Astrocyte (in vitro differentiated cells and primary cell): ENCODE measurements at regions not wholly inside any gene's neighbourhood (a gene's known extent, or its start where the extent isn't known, plus 50 kb on each side); places are given as distances from the start of the nearest gene placed in this dataset.

ENCODE experiments used
- DNase-seq: peaks from one replicate; pipeline ENCODE4 v3.0.0-alpha.2; 2010; ENCODE audit warnings: low read depth
- FAIRE-seq: peaks from 2 replicates; lab custom pipeline; 2011; peaks lifted over from hg19 to GRCh38; lab: Jason Lieb, UNC
- H2AFZ ChIP-seq: 2 replicates; pipeline ENCODE4 v1.6.0; 2012; ENCODE audit warnings: low read depth, low read length, inconsistent platforms
- H3K27ac ChIP-seq: 2 replicates; pipeline ENCODE4 v1.5.1; 2011; ENCODE audit warnings: low read depth, low read length, inconsistent platforms
- H3K27me3 ChIP-seq: 2 replicates; pipeline ENCODE4 v1.6.0; 2011; ENCODE audit warnings: low read length, inconsistent platforms; ENCODE audit not compliant: insufficient read depth
- H3K36me3 ChIP-seq: 2 replicates; pipeline ENCODE4 v1.5.1; 2011; ENCODE audit warnings: low read length, inconsistent platforms; ENCODE audit not compliant: insufficient read depth
- H3K4me1 ChIP-seq: 2 replicates; pipeline ENCODE4 v1.5.1; 2011; ENCODE audit warnings: low read length, inconsistent platforms; ENCODE audit not compliant: insufficient read depth
- H3K4me2 ChIP-seq: 2 replicates; pipeline ENCODE4 v1.6.0; 2012; ENCODE audit warnings: low read length, inconsistent platforms
- H3K4me3 ChIP-seq: 2 replicates; pipeline ENCODE4 v1.5.1; 2011; ENCODE audit warnings: low read depth, mild to moderate bottlenecking, low read length, inconsistent platforms; ENCODE audit not compliant: insufficient read depth
- H3K79me2 ChIP-seq: 2 replicates; pipeline ENCODE4 v1.6.0; 2012; ENCODE audit warnings: mild to moderate bottlenecking, low read length, inconsistent platforms; ENCODE audit not compliant: insufficient read depth
- H3K9ac ChIP-seq: 2 replicates; pipeline ENCODE4 v1.6.0; 2012; ENCODE audit warnings: mild to moderate bottlenecking, low read length, inconsistent platforms
- H3K9me3 ChIP-seq: 2 replicates; pipeline ENCODE4 v1.5.1; 2012; ENCODE audit warnings: low read depth, mild to moderate bottlenecking, low read length, inconsistent platforms; ENCODE audit not compliant: insufficient read depth
- H4K20me1 ChIP-seq: 2 replicates; pipeline ENCODE4 v1.6.0; 2012; ENCODE audit warnings: low read length, inconsistent platforms; ENCODE audit not compliant: insufficient read depth
- H3K27ac Mint-ChIP-seq: one replicate; pipeline ENCODE4 v1.8.0; 2021; ENCODE audit warnings: mild to moderate bottlenecking, mixed read lengths; ENCODE audit not compliant: unreplicated experiment
- H3K27me3 Mint-ChIP-seq: one replicate; pipeline ENCODE4 v1.8.0; 2021; ENCODE audit warnings: low read depth, mixed read lengths; ENCODE audit not compliant: unreplicated experiment
- H3K36me3 Mint-ChIP-seq: one replicate; pipeline ENCODE4 v1.8.0; 2021; ENCODE audit warnings: low read depth, mixed read lengths; ENCODE audit not compliant: unreplicated experiment
- H3K4me1 Mint-ChIP-seq: one replicate; pipeline ENCODE4 v1.8.0; 2021; ENCODE audit warnings: low read depth, mixed read lengths; ENCODE audit not compliant: unreplicated experiment
- H3K4me3 Mint-ChIP-seq: one replicate; pipeline ENCODE4 v1.8.0; 2021; ENCODE audit warnings: mild to moderate bottlenecking, moderate library complexity, mixed read lengths; ENCODE audit not compliant: unreplicated experiment
- H3K9me3 Mint-ChIP-seq: one replicate; pipeline ENCODE4 v1.8.0; 2021; ENCODE audit warnings: mild to moderate bottlenecking, mixed read lengths; ENCODE audit not compliant: unreplicated experiment
- CTCF ChIP-seq: IDR thresholded peaks from 2 replicates; pipeline ENCODE4 v1.5.1; 2011; ENCODE audit warnings: low read depth, mild to moderate bottlenecking, inconsistent platforms, low read length, moderate library complexity; ENCODE audit not compliant: insufficient read depth
- EZH2 ChIP-seq: IDR thresholded peaks from 2 replicates; pipeline ENCODE4 v1.6.1; 2012; ENCODE audit warnings: mild to moderate bottlenecking, low read length, inconsistent platforms; ENCODE audit not compliant: insufficient read depth

GRCh38 chr10:106011250-106011649, 1153.3 kb downstream of the SORCS1 start:
- Histone ChIP-seq H3K36me3 (no peaks in the 10 kb centered on the region), H3K27me3 (no peaks in the 10 kb centered on the region), H3K4me2 (no peak overlapping the region), H3K4me1 (no peaks in the 10 kb centered on the region), H3K9me3 (no peaks in the 10 kb centered on the region), H2AFZ (no peak overlapping the region), H4K20me1 (no peaks in the 10 kb centered on the region), H3K9ac (no peak overlapping the region), H3K4me3 (no peak overlapping the region), H3K27ac (no peak overlapping the region), H3K79me2 (no peaks in the 10 kb centered on the region)
- Mint-ChIP-seq H3K9me3 (no peaks in the 10 kb centered on the region), H3K27ac (no peak overlapping the region), H3K27me3 (no peaks in the 10 kb centered on the region), H3K36me3 (no peaks in the 10 kb centered on the region), H3K4me3 (no peak overlapping the region), H3K4me1 (no peaks in the 10 kb centered on the region)
- FAIRE-seq (no peak), DNase-seq (no peak)
- TF ChIP-seq CTCF = no peak
- TF ChIP-seq EZH2 = no peak

GRCh38 chr10:106000721-106001120, 1163.8 kb downstream of the SORCS1 start:
- no peak overlapping the region for H3K4me3 Mint-ChIP-seq
- H3K36me3 ChIP-seq = no peaks in the 10 kb centered on the region
- H3K9me3 ChIP-seq = no peaks in the 10 kb centered on the region
- no peak overlapping the region for H3K4me2 ChIP-seq
- H2AFZ ChIP-seq = no peak overlapping the region
- no peak overlapping the region for H3K4me3 ChIP-seq
- no peaks in the 10 kb centered on the region for H3K79me2 ChIP-seq
- H3K36me3 Mint-ChIP-seq = no peaks in the 10 kb centered on the region
- no peak for DNase-seq
- TF ChIP-seq EZH2 (no peak), CTCF (no peak)
- no peaks in the 10 kb centered on the region for H3K27me3 ChIP-seq
- no peaks in the 10 kb centered on the region for H3K9me3 Mint-ChIP-seq
- no peak overlapping the region for H3K27ac ChIP-seq
- no peak for FAIRE-seq
- no peaks in the 10 kb centered on the region for H3K4me1 Mint-ChIP-seq
- no peak overlapping the region for H3K9ac ChIP-seq
- H3K4me1 ChIP-seq = no peaks in the 10 kb centered on the region
- no peaks in the 10 kb centered on the region for H4K20me1 ChIP-seq
- no peaks in the 10 kb centered on the region for H3K27me3 Mint-ChIP-seq
- no peak overlapping the region for H3K27ac Mint-ChIP-seq

GRCh38 chr10:105993609-105994008, 1170.9 kb downstream of the SORCS1 start:
- H3K9ac ChIP-seq = no peak overlapping the region
- no peak overlapping the region for H3K4me2 ChIP-seq
- H2AFZ ChIP-seq = no peak overlapping the region
- no peak overlapping the region for H3K4me3 Mint-ChIP-seq
- H3K36me3 Mint-ChIP-seq = no peaks in the 10 kb centered on the region
- no peaks in the 10 kb centered on the region for H3K4me1 Mint-ChIP-seq
- H3K4me3 ChIP-seq = no peak overlapping the region
- H3K9me3 ChIP-seq = no peaks in the 10 kb centered on the region
- no peaks in the 10 kb centered on the region for H3K4me1 ChIP-seq
- no peaks in the 10 kb centered on the region for H3K27me3 ChIP-seq
- no peak for TF ChIP-seq EZH2
- no peak for TF ChIP-seq CTCF
- H3K27me3 Mint-ChIP-seq = no peaks in the 10 kb centered on the region
- no peaks in the 10 kb centered on the region for H3K9me3 Mint-ChIP-seq
- no peak overlapping the region for H3K27ac Mint-ChIP-seq
- FAIRE-seq = no peak
- no peaks in the 10 kb centered on the region for H4K20me1 ChIP-seq
- no peaks in the 10 kb centered on the region for H3K36me3 ChIP-seq
- no peaks in the 10 kb centered on the region for H3K79me2 ChIP-seq
- no peak for DNase-seq
- H3K27ac ChIP-seq = no peak overlapping the region
